NCI-H1105 (cell line): ENCODE measurements at regions not wholly inside any gene's neighbourhood (a gene's known extent, or its start where the extent isn't known, plus 50 kb on each side); places are given as distances from the start of the nearest gene placed in this dataset.
"Not testable (repeated sequence)": the region's sequence is repeated elsewhere in the genome, so short reads cannot be mapped to it uniquely, and the experiment has no call there.

Experiments used
- DNase-seq: peaks from one replicate; lab custom pipeline; 2025; lab: John Stamatoyannopoulos, UW

- no peak for DNase-seq
Observed at GRCh38 chr12:46945591-46945990, 119.8 kb upstream of the SLC38A4 start.

- DNase-seq, result no peak
Observed at GRCh38 chr12:46946137-46946536, 120.3 kb upstream of the SLC38A4 start.

- no peak for DNase-seq
Observed at GRCh38 chr12:46948936-46949545, 123.2 kb upstream of the SLC38A4 start.

- DNase-seq, result no peak
Observed at GRCh38 chr12:46950094-46950493, 124.3 kb upstream of the SLC38A4 start.

- no peak for DNase-seq
Observed at GRCh38 chr12:46952880-46953483, 126.4 kb upstream of the PCED1B start.

- no peak for DNase-seq
Observed at GRCh38 chr12:46956451-46957035, 122.9 kb upstream of the PCED1B start.

- DNase-seq, result no peak
Observed at GRCh38 chr12:46958053-46958452, 121.4 kb upstream of the PCED1B start.

GRCh38 chr12:46958599-46959290, 120.7 kb upstream of the PCED1B start:
- no peak for DNase-seq

- no peak for DNase-seq
Observed at GRCh38 chr12:46959502-46959901, 119.9 kb upstream of the PCED1B start.

GRCh38 chr12:46960681-46961080, 118.7 kb upstream of the PCED1B start:
- DNase-seq, result no peak

GRCh38 chr12:46963191-46963590, 116.2 kb upstream of the PCED1B start:
- no peak for DNase-seq

GRCh38 chr12:46963977-46964971, 115.1 kb upstream of the PCED1B start:
- no peak for DNase-seq

- DNase-seq, result no peak
Observed at GRCh38 chr12:46965137-46965536, 114.3 kb upstream of the PCED1B start.

GRCh38 chr12:46965880-46966279, 113.5 kb upstream of the PCED1B start:
- DNase-seq, result no peak

GRCh38 chr12:46970636-46971035, 108.8 kb upstream of the PCED1B start:
- DNase-seq, result no peak

- DNase-seq, result not testable (repeated sequence)
Observed at GRCh38 chr12:46973937-46974336, 105.5 kb upstream of the PCED1B start.

GRCh38 chr12:46977871-46978375, 101.5 kb upstream of the PCED1B start:
- DNase-seq, result no peak

- no peak for DNase-seq
Observed at GRCh38 chr12:46981622-46982021, 97.8 kb upstream of the PCED1B start.

- no peak for DNase-seq
Observed at GRCh38 chr12:46982629-46983392, 96.6 kb upstream of the PCED1B start.

GRCh38 chr12:46983393-46983793, 96.0 kb upstream of the PCED1B start:
- DNase-seq, result no peak
